ENCODE measurements at regions not wholly inside any gene's neighbourhood (a gene's known extent, or its start where the extent isn't known, plus 50 kb on each side); places are given as distances from the start of the nearest gene placed in this dataset.

DNA sequence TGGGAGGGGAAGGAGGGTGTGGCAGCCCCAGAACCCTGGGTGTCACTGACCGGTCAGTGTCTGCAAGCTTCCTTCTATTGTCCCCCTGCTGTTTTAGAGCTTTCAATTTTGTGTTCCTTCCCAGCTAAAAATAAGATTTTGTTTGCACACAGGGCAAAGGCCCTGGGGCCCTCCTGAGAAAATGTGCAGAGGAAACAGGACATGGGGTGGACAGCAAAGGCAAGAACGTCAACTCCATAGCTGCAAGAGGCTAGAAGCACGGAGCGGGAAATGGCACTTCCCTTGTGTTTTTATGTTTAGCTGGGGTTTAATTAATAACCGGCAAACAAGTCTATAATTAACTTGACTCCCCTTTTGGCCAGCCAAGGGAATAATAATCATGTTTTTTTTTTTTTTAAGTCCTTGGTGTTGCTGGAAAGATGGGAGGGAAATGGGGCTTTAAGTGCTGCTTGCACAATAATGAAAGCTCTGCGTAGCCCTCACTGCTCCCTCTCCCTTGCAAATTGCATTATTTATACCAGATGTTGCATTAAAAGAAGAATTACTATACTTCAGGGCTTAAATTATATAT lies 261.4 kb upstream of the USP24 start:
- Histone ChIP-seq H4K20me1 (ENCODE audit: insufficient read depth, low read length) (no peaks in the 10 kb centered on the region), H3K27ac (ENCODE audit: low read depth, low read length, poor library complexity, severe bottlenecking) (no peak overlapping the region), H3K4me3 (ENCODE audit: low read depth, low read length, poor library complexity, severe bottlenecking) (no peak overlapping the region), H3K27me3 (ENCODE audit: insufficient read depth, low read length) (no peaks in the 10 kb centered on the region), H2AFZ (ENCODE audit: low read length) (no peak overlapping the region), H3K36me3 (ENCODE audit: insufficient read depth, low read length) (no peaks in the 10 kb centered on the region), H3K9ac (ENCODE audit: low read length) (no peak overlapping the region), H3K79me2 (ENCODE audit: insufficient read depth, low read length) (no peaks in the 10 kb centered on the region), H3K4me1 (ENCODE audit: insufficient read depth, low read length, severe bottlenecking) (no peaks in the 10 kb centered on the region), H3F3A (ENCODE audit: insufficient read depth, low read length) (no peaks in the 10 kb centered on the region), H3K9me3 (ENCODE audit: low read length) (no peaks in the 10 kb centered on the region), H3K9me2 (ENCODE audit: low read depth, low read length) (no peaks in the 10 kb centered on the region), H3K4me2 (ENCODE audit: low read length) (no peak overlapping the region)
- TF ChIP-seq EZH2 (IDR thresholded peaks at IDR 0.05; ENCODE audit: borderline replicate concordance, low read length) (no peak), CTCF (IDR thresholded peaks at IDR 0.05; ENCODE audit: low read length) (no peak)

GRCh38 chr1:55474168-55474786 lies 259.1 kb upstream of the USP24 start:
- no peaks in the 10 kb centered on the region for H3K4me1 ChIP-seq (ENCODE audit: insufficient read depth, low read length, severe bottlenecking)
- H3K27me3 ChIP-seq (ENCODE audit: insufficient read depth, low read length), result no peaks in the 10 kb centered on the region
- H3K36me3 ChIP-seq (ENCODE audit: insufficient read depth, low read length), result no peaks in the 10 kb centered on the region
- no peak overlapping the region for H3K4me3 ChIP-seq (ENCODE audit: low read depth, low read length, poor library complexity, severe bottlenecking)
- H3K27ac ChIP-seq (ENCODE audit: low read depth, low read length, poor library complexity, severe bottlenecking), result no peak overlapping the region
- H3K9ac ChIP-seq (ENCODE audit: low read length), result no peak overlapping the region
- no peaks in the 10 kb centered on the region for H3F3A ChIP-seq (ENCODE audit: insufficient read depth, low read length)
- H2AFZ ChIP-seq (ENCODE audit: low read length), result no peak overlapping the region
- TF ChIP-seq EZH2 (IDR thresholded peaks at IDR 0.05; ENCODE audit: borderline replicate concordance, low read length) (no peak), CTCF (IDR thresholded peaks at IDR 0.05; ENCODE audit: low read length) (no peak)
- no peaks in the 10 kb centered on the region for H4K20me1 ChIP-seq (ENCODE audit: insufficient read depth, low read length)
- H3K79me2 ChIP-seq (ENCODE audit: insufficient read depth, low read length), result no peaks in the 10 kb centered on the region
- H3K4me2 ChIP-seq (ENCODE audit: low read length), result no peak overlapping the region
- H3K9me3 ChIP-seq (ENCODE audit: low read length), result no peaks in the 10 kb centered on the region
- no peaks in the 10 kb centered on the region for H3K9me2 ChIP-seq (ENCODE audit: low read depth, low read length)

GRCh38 chr1:55473661-55474060 lies 258.5 kb upstream of the USP24 start:
- Histone ChIP-seq H3K9me2 (ENCODE audit: low read depth, low read length) (no peaks in the 10 kb centered on the region), H3K36me3 (ENCODE audit: insufficient read depth, low read length) (no peaks in the 10 kb centered on the region), H4K20me1 (ENCODE audit: insufficient read depth, low read length) (no peaks in the 10 kb centered on the region), H3F3A (ENCODE audit: insufficient read depth, low read length) (no peaks in the 10 kb centered on the region), H3K4me3 (ENCODE audit: low read depth, low read length, poor library complexity, severe bottlenecking) (no peak overlapping the region), H3K4me2 (ENCODE audit: low read length) (no peak overlapping the region), H3K27ac (ENCODE audit: low read depth, low read length, poor library complexity, severe bottlenecking) (no peak overlapping the region), H3K4me1 (ENCODE audit: insufficient read depth, low read length, severe bottlenecking) (no peaks in the 10 kb centered on the region), H3K9ac (ENCODE audit: low read length) (no peak overlapping the region), H3K27me3 (ENCODE audit: insufficient read depth, low read length) (no peaks in the 10 kb centered on the region), H2AFZ (ENCODE audit: low read length) (no peak overlapping the region), H3K79me2 (ENCODE audit: insufficient read depth, low read length) (no peaks in the 10 kb centered on the region), H3K9me3 (ENCODE audit: low read length) (no peaks in the 10 kb centered on the region)
- TF ChIP-seq EZH2 (IDR thresholded peaks at IDR 0.05; ENCODE audit: borderline replicate concordance, low read length) (no peak), CTCF (IDR thresholded peaks at IDR 0.05; ENCODE audit: low read length) (no peak)
